Ovary (tissue), 7 donors: ENCODE measurements at regions not wholly inside any gene's neighbourhood (a gene's known extent, or its start where the extent isn't known, plus 50 kb on each side); places are given as distances from the start of the nearest gene placed in this dataset.

Experiments used
- DNase-seq, 5 donors: peaks; one replicate each; pipeline ENCODE4 v3.0.0-alpha.2; 2019 to 2020
- H3K27ac ChIP-seq, 2 donors: fragments of 200-600 bp; one replicate each; pipeline versions ENCODE4 v1.5.1 to v1.8.0; 2019 to 2022
- H3K27me3 ChIP-seq: fragments of 200-600 bp; one replicate; pipeline ENCODE4 v1.8.0; 2022
- H3K36me3 ChIP-seq: fragments of 200-600 bp; sonication (generic); one replicate; pipeline ENCODE4 v1.5.1; 2019
- H3K4me1 ChIP-seq: one replicate; pipeline ENCODE4 v1.8.1; 2013; ENCODE audit warnings: mild to moderate bottlenecking, moderate library complexity; ENCODE audit not compliant: insufficient read depth
- H3K4me3 ChIP-seq: fragments of 200-600 bp; sonication (generic); one replicate; pipeline ENCODE4 v1.5.1; 2017
- H3K9me3 ChIP-seq, 2 donors: fragments of 200-600 bp in 1 of 2; sonication (generic) in 1 of 2; one replicate each; pipeline versions ENCODE4 v1.5.1 to v1.8.1; 2013 to 2019; ENCODE audit warnings: mild to moderate bottlenecking in 1 of 2, moderate library complexity in 1 of 2
- CTCF ChIP-seq, 3 donors: fragments of 450-650 bp in 2 of 3; fragments of 200-600 bp in 1 of 3; IDR thresholded peaks; one replicate each; pipeline versions ENCODE4 v1.5.1 to v1.8.0; 2016 to 2022; ENCODE audit warnings: antibody characterized with exemption in 3 of 3, mild to moderate bottlenecking in 1 of 3
- EP300 ChIP-seq: sonication (generic); formaldehyde crosslinking; IDR thresholded peaks from one replicate; pipeline ENCODE4 v1.6.1; 2017; ENCODE audit warnings: antibody characterized with exemption
- POLR2A ChIP-seq: fragments of 450-650 bp; IDR thresholded peaks from one replicate; pipeline ENCODE4 v1.6.1; 2017; ENCODE audit warnings: antibody characterized with exemption, mild to moderate bottlenecking, moderate library complexity
- WGBS, 3 donors: extraction: QIAGEN DNeasy Blood & Tissue Kit in 1 of 3; methylation state at CpG; one replicate each; pipeline versions ENCODE4 v1.1.5 to v1.1.7; 2013 to 2017; 5-methylcytosine and 5-hydroxymethylcytosine counted together
- intact Hi-C, 4 donors: fragments of 100-400 bp; cut with DNase I; formaldehyde crosslinking; loops; one replicate each; pipeline versions ENCODE4 v1.11.0 to v1.15.1; 2022 to 2023
- donor health status: DM: no; HTN: no; CAD: no; lungs with moderate emphysema.
- donor health status: DM: no; HTN: no; CAD: no.
- donor health status: Bipolar disorder and iron deficiency.
- donor health status: DM: no; HTN: no; CAD: no.
- donor health status: DM: yes; HTN: yes; CAD: no.

- H3K27me3 ChIP-seq = no peaks in the 10 kb centered on the region
- WGBS, 3 donors = 55 to 66% (median 62%) methylated on average over 2 of the region's 2 CpGs
- no peak overlapping the region for H3K27ac ChIP-seq
- DNase-seq = no peak
- intact Hi-C loops = loop anchor here in 2 of 4 donors (10.0 kb wide), 1 partner anchor 1209 kb away; no protein-coding TSS in a partner anchor
- no peaks in the 10 kb centered on the region for H3K36me3 ChIP-seq
- no peaks in the 10 kb centered on the region for H3K9me3 ChIP-seq
- no peak overlapping the region for H3K4me3 ChIP-seq
- TF ChIP-seq EP300 = no peak
- TF ChIP-seq POLR2A = no peak
- no peak for TF ChIP-seq CTCF (IDR thresholded peaks at IDR 0.05)
- peaks cover 2% of the 10 kb centered on the region for H3K4me1 ChIP-seq
These were observed 77.3 kb upstream of the RPS23 start for GRCh38 chr5:82355496-82355895.

- no peak overlapping the region for H3K27ac ChIP-seq
- TF ChIP-seq POLR2A = no peak
- TF ChIP-seq CTCF (IDR thresholded peaks at IDR 0.05) = no peak
- TF ChIP-seq EP300 = no peak
- peaks cover 2% of the 10 kb centered on the region for H3K4me1 ChIP-seq
- intact Hi-C loops = loop anchor here in 2 of 4 donors (10.0 kb wide), 1 partner anchor 1210 kb away; no protein-coding TSS in a partner anchor
- WGBS, 3 donors = 90 to 95% (median 93%) methylated on average over 3 of the region's 3 CpGs
- H3K9me3 ChIP-seq = no peaks in the 10 kb centered on the region
- no peaks in the 10 kb centered on the region for H3K36me3 ChIP-seq
- DNase-seq = no peak
- H3K4me3 ChIP-seq = no peak overlapping the region
- H3K27me3 ChIP-seq = no peaks in the 10 kb centered on the region
These were observed 76.9 kb upstream of the RPS23 start for GRCh38 chr5:82355053-82355452.

- H3K4me1 ChIP-seq = peaks cover 2% of the 10 kb centered on the region
- H3K36me3 ChIP-seq = no peaks in the 10 kb centered on the region
- no peak overlapping the region for H3K4me3 ChIP-seq
- DNase-seq = no peak
- H3K27ac ChIP-seq = no peak overlapping the region
- TF ChIP-seq POLR2A (no peak), EP300 (no peak), CTCF (IDR thresholded peaks at IDR 0.05) (no peak)
- H3K27me3 ChIP-seq = no peaks in the 10 kb centered on the region
- 94 to 99% (median 96%) methylated on average over 2 of the region's 2 CpGs for WGBS, 3 donors
- no peaks in the 10 kb centered on the region for H3K9me3 ChIP-seq
- intact Hi-C loops = loop anchor here in 2 of 4 donors (10.0 kb wide), 1 partner anchor 1210 kb away; no protein-coding TSS in a partner anchor
These were observed 76.4 kb upstream of the RPS23 start for GRCh38 chr5:82354543-82354942.

- H3K9me3 ChIP-seq = no peaks in the 10 kb centered on the region
- DNase-seq = no peak
- no peaks in the 10 kb centered on the region for H3K36me3 ChIP-seq
- TF ChIP-seq POLR2A = no peak
- no peak for TF ChIP-seq CTCF (IDR thresholded peaks at IDR 0.05)
- no peak for TF ChIP-seq EP300
- H3K27ac ChIP-seq = no peak overlapping the region
- peaks cover 2% of the 10 kb centered on the region for H3K4me1 ChIP-seq
- 97 to 99% (median 98%) methylated on average over 3 of the region's 3 CpGs for WGBS, 3 donors
- no peaks in the 10 kb centered on the region for H3K27me3 ChIP-seq
- intact Hi-C loops = loop anchor here in 2 of 4 donors (10.0 kb wide), 1 partner anchor 1211 kb away; no protein-coding TSS in a partner anchor
- no peak overlapping the region for H3K4me3 ChIP-seq
These were observed 75.4 kb upstream of the RPS23 start for GRCh38 chr5:82353522-82353921.
